Common myeloid progenitor, CD34-positive (primary cell): ENCODE measurements at regions not wholly inside any gene's neighbourhood (a gene's known extent, or its start where the extent isn't known, plus 50 kb on each side); places are given as distances from the start of the nearest gene placed in this dataset.
"Not testable (repeated sequence)": the region's sequence is repeated elsewhere in the genome, so short reads cannot be mapped to it uniquely, and the experiment has no call there.

ENCODE experiments used
- CTCF ChIA-PET: fragments of 350-600 bp; sonication (Branson Sonifier 250); formaldehyde crosslinking; loops from one replicate; lab custom pipeline; 2021; ENCODE audit warnings: antibody characterized with exemption; lab: Charles Lee
- POLR2A ChIA-PET: fragments of 350-600 bp; sonication (Branson Sonifier 250); formaldehyde crosslinking; loops from one replicate; lab custom pipeline; 2021; ENCODE audit warnings: antibody characterized with exemption; lab: Charles Lee
- DNase-seq, 3 donors: peaks; one replicate each; pipeline versions ENCODE4 v3.0.0 to v3.0.0-alpha.2; 2013
- H3K27ac ChIP-seq, 2 experiments: 1 replicate in 1 of 2; 2 replicates in 1 of 2; pipeline ENCODE4 v1.7.0; 2013; ENCODE audit warnings: inconsistent platforms in 2 of 2, low read length in 2 of 2, mild to moderate bottlenecking in 2 of 2, low read depth in 1 of 2, moderate library complexity in 1 of 2; ENCODE audit not compliant: severe bottlenecking in 2 of 2, insufficient read depth in 1 of 2, poor library complexity in 1 of 2
- H3K27me3 ChIP-seq, 5 experiments: replicated peaks in 2 of 5; 1 replicate in 3 of 5; 2 replicates in 2 of 5; pipeline versions ENCODE4 v1.6.1 to v1.7.0; 2013; ENCODE audit warnings: low read length in 4 of 5, mild to moderate bottlenecking in 2 of 5, moderate library complexity in 2 of 5, inconsistent platforms in 1 of 5; ENCODE audit not compliant: insufficient read depth in 5 of 5, control insufficient read depth in 4 of 5
- H3K36me3 ChIP-seq, 4 experiments: 1 replicate in 2 of 4; 2 replicates in 2 of 4; pipeline versions ENCODE4 v1.6.1 to v1.7.0; 2013; ENCODE audit warnings: low read length in 3 of 4, control low read depth in 1 of 4, mild to moderate bottlenecking in 1 of 4; ENCODE audit not compliant: control insufficient read depth in 4 of 4, insufficient read depth in 4 of 4
- H3K4me1 ChIP-seq, 4 experiments: 1 replicate in 3 of 4; 2 replicates in 1 of 4; pipeline versions ENCODE4 v1.6.1 to v1.7.1; 2013; ENCODE audit warnings: low read length in 3 of 4, mild to moderate bottlenecking in 3 of 4, control low read depth in 1 of 4, inconsistent platforms in 1 of 4, moderate library complexity in 1 of 4; ENCODE audit not compliant: control insufficient read depth in 4 of 4, insufficient read depth in 4 of 4; ENCODE audit errors: control extremely low read depth in 1 of 4
- H3K4me3 ChIP-seq, 7 experiments: 1 replicate in 4 of 7; 2 replicates in 3 of 7; pipeline versions ENCODE4 v1.5.1 to v1.7.0; 2013; ENCODE audit warnings: mild to moderate bottlenecking in 7 of 7, low read length in 6 of 7, moderate library complexity in 6 of 7, inconsistent platforms in 2 of 7, low read depth in 2 of 7, control low read depth in 1 of 7; ENCODE audit not compliant: insufficient read depth in 4 of 7, control insufficient read depth in 1 of 7; ENCODE audit errors: extremely low read depth in 1 of 7
- H3K9me3 ChIP-seq, 5 experiments: 1 replicate in 4 of 5; 2 replicates in 1 of 5; pipeline versions ENCODE4 v1.6.1 to v1.7.1; 2013; ENCODE audit warnings: low read length in 4 of 5, mild to moderate bottlenecking in 2 of 5, inconsistent platforms in 1 of 5, low read depth in 1 of 5, moderate library complexity in 1 of 5; ENCODE audit not compliant: control insufficient read depth in 4 of 5, insufficient read depth in 2 of 5; ENCODE audit errors: control extremely low read depth in 1 of 5
- WGBS: methylation state at CpG from one replicate; pipeline ENCODE4 v1.1.5; 2013; ENCODE audit not compliant: insufficient coverage; 5-methylcytosine and 5-hydroxymethylcytosine counted together

GRCh38 chr16:33710696-33711087 lies 251.3 kb downstream of the TP53TG3F start:
- H3K27me3 ChIP-seq, H3K4me1 ChIP-seq, CTCF ChIA-PET, POLR2A ChIA-PET, H3K9me3 ChIP-seq, H3K4me3 ChIP-seq, H3K27ac ChIP-seq, H3K36me3 ChIP-seq, DNase-seq: not testable (repeated sequence)
- WGBS = 90% methylated on average over 3 of the region's 3 CpGs

GRCh38 chr16:33711616-33712015 lies 252.2 kb downstream of the TP53TG3F start:
- H3K4me3 ChIP-seq, H3K27ac ChIP-seq, CTCF ChIA-PET, POLR2A ChIA-PET, H3K4me1 ChIP-seq, H3K9me3 ChIP-seq, DNase-seq, H3K36me3 ChIP-seq, H3K27me3 ChIP-seq: not testable (repeated sequence)
- 86% methylated on average over 4 of the region's 5 CpGs for WGBS

DNA sequence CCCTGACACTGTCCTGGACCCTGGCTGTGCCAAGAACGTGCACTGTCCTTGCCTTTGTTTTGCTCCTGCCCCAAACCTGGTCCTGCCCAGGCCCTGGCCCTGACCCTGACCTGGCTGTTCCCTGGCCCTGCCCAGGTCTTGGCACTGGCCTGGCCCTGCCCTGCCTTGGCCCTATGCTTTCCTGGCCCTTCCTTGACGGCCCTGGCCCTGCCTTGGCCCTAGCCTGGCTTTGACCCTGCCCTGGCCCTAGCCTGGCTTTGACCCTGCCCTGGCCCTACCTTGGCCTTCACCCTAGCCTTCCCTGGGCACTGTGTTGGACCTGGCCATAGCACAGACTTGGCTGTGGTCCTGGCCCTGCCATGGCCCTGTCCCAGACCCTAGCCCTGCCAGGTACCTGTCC lies 252.9 kb downstream of the TP53TG3F start:
- H3K27me3 ChIP-seq, H3K4me1 ChIP-seq, H3K4me3 ChIP-seq, DNase-seq, H3K36me3 ChIP-seq, H3K9me3 ChIP-seq, CTCF ChIA-PET, POLR2A ChIA-PET, H3K27ac ChIP-seq: not testable (repeated sequence)
- 63% methylated on average over 2 of the region's 2 CpGs for WGBS

- not testable (repeated sequence) for H3K9me3 ChIP-seq
Observed at GRCh38 chr16:33712851-33713709, 253.7 kb downstream of the TP53TG3F start.

DNA sequence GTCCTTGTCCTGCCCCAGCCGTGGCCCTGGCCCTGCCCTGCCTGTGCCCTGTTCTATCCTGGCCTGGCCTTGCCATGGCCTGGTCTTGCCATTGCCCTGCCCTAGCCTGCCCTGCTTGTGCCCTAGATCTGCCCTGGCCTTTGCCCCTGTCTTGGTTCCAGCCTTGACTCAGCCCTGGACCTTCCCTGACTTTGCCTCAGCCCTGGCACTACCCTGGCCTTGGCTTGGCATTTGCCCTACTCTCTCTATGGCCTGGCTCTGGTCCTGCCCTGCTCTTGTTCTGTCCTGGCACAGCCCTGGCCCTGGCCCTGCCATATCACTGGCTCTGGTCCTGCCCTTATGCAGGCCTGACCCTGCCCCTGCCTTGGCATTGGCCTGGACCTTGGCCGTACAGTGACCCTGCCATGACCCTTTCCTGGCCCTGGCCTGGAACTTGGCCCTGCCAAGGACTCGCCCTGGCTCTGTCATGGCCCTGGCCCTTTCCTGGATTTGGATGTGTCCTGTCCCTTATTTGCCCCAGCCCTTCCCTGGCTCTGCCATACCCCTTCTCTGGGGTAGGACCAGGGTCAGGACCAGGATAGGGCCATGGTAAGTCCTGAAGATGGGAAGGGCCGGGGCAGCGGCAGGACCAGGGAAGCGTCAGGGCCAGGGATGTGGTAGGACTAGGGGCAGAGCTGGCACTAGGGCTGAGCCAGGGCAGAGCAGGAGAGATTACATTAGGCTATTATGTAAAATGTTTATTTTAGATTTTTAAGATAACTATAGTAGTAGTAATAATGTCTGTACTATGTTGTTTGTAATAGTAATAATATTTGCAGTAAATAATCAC lies 254.5 kb downstream of the TP53TG3F start:
- H3K27me3 ChIP-seq, H3K9me3 ChIP-seq, H3K27ac ChIP-seq, POLR2A ChIA-PET, CTCF ChIA-PET, H3K4me1 ChIP-seq, DNase-seq, H3K4me3 ChIP-seq, H3K36me3 ChIP-seq: not testable (repeated sequence)
- WGBS = 89% methylated on average over 2 of the region's 6 CpGs

More at GRCh38 chr16:33712851-33713709, 253.7 kb downstream of the TP53TG3F start:
- H3K36me3 ChIP-seq, H3K27me3 ChIP-seq, H3K27ac ChIP-seq, H3K4me1 ChIP-seq, POLR2A ChIA-PET, H3K4me3 ChIP-seq, CTCF ChIA-PET, DNase-seq: not testable (repeated sequence)
- WGBS = 84% methylated on average over 3 of the region's 5 CpGs

- DNase-seq, H3K4me3 ChIP-seq, H3K27ac ChIP-seq, H3K27me3 ChIP-seq, H3K4me1 ChIP-seq, H3K9me3 ChIP-seq, CTCF ChIA-PET, H3K36me3 ChIP-seq, POLR2A ChIA-PET: not testable (repeated sequence)
- WGBS = 33% methylated on average over 2 of the region's 4 CpGs
Observed at GRCh38 chr16:33731167-33731566, 271.8 kb downstream of the TP53TG3F start.

DNA sequence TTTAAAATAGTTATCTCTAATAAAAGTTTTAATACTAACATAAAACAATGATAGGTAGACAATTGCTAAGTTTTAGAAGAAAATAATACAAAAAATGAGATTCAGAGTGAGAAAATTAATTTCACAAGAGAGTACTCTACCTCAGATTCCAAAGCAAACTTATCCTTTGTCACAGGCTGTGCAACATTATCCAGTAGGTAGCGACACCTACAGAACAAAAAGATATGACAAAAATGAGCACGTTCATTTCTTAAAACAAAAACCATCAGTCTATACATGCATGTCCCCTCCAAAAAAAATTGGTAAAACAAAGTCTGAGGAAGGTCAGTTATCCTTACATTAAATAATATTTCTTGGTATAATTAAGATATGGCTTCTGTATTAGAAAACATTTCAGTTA lies 275.2 kb downstream of the TP53TG3F start:
- H3K27ac ChIP-seq, H3K27me3 ChIP-seq, H3K36me3 ChIP-seq, H3K4me3 ChIP-seq, H3K4me1 ChIP-seq, POLR2A ChIA-PET, DNase-seq, H3K9me3 ChIP-seq, CTCF ChIA-PET: not testable (repeated sequence)
- WGBS = no CpG with 5 or more reads among the region's 2 CpGs
